ENCODE measurements at regions not wholly inside any gene's neighbourhood (a gene's known extent, or its start where the extent isn't known, plus 50 kb on each side); places are given as distances from the start of the nearest gene placed in this dataset.
"Not testable (repeated sequence)": the region's sequence is repeated elsewhere in the genome, so short reads cannot be mapped to it uniquely, and the experiment has no call there.

GRCh38 chr11:103805688-103806009 is 230.8 kb upstream of the DDI1 start:
- DNase-seq (ENCODE audit: low read depth in 2 of 2) = no peak

- DNase-seq (ENCODE audit: low read depth in 2 of 2) = no peak
These were observed 230.1 kb upstream of the DDI1 start for GRCh38 chr11:103806130-103806895.

- DNase-seq (ENCODE audit: low read depth in 2 of 2) = no peak
These were observed 228.6 kb upstream of the DDI1 start for GRCh38 chr11:103807806-103808205.

GRCh38 chr11:103808252-103808651 is 228.2 kb upstream of the DDI1 start:
- DNase-seq (ENCODE audit: low read depth in 2 of 2) = no peak

- no peak for DNase-seq (ENCODE audit: low read depth in 2 of 2)
These were observed 224.5 kb upstream of the DDI1 start for GRCh38 chr11:103811870-103812455.

- no peak for DNase-seq (ENCODE audit: low read depth in 2 of 2)
These were observed 223.8 kb upstream of the DDI1 start for GRCh38 chr11:103812680-103813079.

GRCh38 chr11:103820345-103820744 is 216.1 kb upstream of the DDI1 start:
- not testable (repeated sequence) for DNase-seq (ENCODE audit: low read depth in 2 of 2)

- no peak for DNase-seq (ENCODE audit: low read depth in 2 of 2)
These were observed 212.3 kb upstream of the DDI1 start for GRCh38 chr11:103824116-103824515.

GRCh38 chr11:103825469-103825868 is 211.0 kb upstream of the DDI1 start:
- no peak for DNase-seq (ENCODE audit: low read depth in 2 of 2)

- DNase-seq (ENCODE audit: low read depth in 2 of 2) = no peak
These were observed 209.6 kb upstream of the DDI1 start for GRCh38 chr11:103826856-103827255.

- no peak for DNase-seq (ENCODE audit: low read depth in 2 of 2)
These were observed 206.8 kb upstream of the DDI1 start for GRCh38 chr11:103829596-103829995.

GRCh38 chr11:103830205-103830604 is 206.2 kb upstream of the DDI1 start:
- no peak for DNase-seq (ENCODE audit: low read depth in 2 of 2)

- DNase-seq (ENCODE audit: low read depth in 2 of 2) = no peak
These were observed 203.7 kb upstream of the DDI1 start for GRCh38 chr11:103832762-103833161.

GRCh38 chr11:103842191-103842590 is 194.2 kb upstream of the DDI1 start:
- no peak for DNase-seq (ENCODE audit: low read depth in 2 of 2)

GRCh38 chr11:103842795-103843194 is 193.6 kb upstream of the DDI1 start:
- no peak for DNase-seq (ENCODE audit: low read depth in 2 of 2)

GRCh38 chr11:103844327-103845215 is 191.9 kb upstream of the DDI1 start:
- no peak for DNase-seq (ENCODE audit: low read depth in 2 of 2)

- no peak for DNase-seq (ENCODE audit: low read depth in 2 of 2)
These were observed 191.1 kb upstream of the DDI1 start for GRCh38 chr11:103845331-103845730.

- DNase-seq (ENCODE audit: low read depth in 2 of 2) = no peak
These were observed 187.8 kb upstream of the DDI1 start for GRCh38 chr11:103848686-103849085.

GRCh38 chr11:103849366-103849765 is 187.1 kb upstream of the DDI1 start:
- no peak for DNase-seq (ENCODE audit: low read depth in 2 of 2)

- no peak for DNase-seq (ENCODE audit: low read depth in 2 of 2)
These were observed 185.8 kb upstream of the DDI1 start for GRCh38 chr11:103850419-103851165.

- DNase-seq (ENCODE audit: low read depth in 2 of 2) = no peak
These were observed 185.2 kb upstream of the DDI1 start for GRCh38 chr11:103851166-103851651.
